ENCODE measurements at regions not wholly inside any gene's neighbourhood (a gene's known extent, or its start where the extent isn't known, plus 50 kb on each side); places are given as distances from the start of the nearest gene placed in this dataset.

DNA sequence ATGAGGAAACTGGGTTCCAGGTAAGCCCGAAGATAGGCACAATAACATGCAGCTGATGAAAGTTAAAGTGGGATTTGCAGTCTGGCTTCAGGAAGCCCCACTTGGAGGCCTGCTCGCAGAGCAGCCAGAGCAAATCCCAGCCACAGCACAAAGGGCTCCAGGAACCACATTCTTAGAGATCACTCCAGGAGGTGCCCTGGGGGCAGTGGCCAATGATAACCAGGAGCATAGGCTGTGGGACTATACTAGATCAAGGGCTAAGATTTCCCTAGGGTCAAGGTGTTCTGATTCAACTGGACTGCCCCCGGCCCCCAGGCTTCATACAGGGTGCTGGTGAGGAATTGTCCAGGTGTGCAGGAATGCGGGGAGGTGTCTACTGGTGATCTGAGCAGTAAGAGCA is 133.9 kb upstream of the PTPRT start:
- no peak for DNase-seq (ENCODE audit: missing footprints)
- intact Hi-C loops (cut with DNase I), result no loop called here
- no peak for ATAC-seq

DNA sequence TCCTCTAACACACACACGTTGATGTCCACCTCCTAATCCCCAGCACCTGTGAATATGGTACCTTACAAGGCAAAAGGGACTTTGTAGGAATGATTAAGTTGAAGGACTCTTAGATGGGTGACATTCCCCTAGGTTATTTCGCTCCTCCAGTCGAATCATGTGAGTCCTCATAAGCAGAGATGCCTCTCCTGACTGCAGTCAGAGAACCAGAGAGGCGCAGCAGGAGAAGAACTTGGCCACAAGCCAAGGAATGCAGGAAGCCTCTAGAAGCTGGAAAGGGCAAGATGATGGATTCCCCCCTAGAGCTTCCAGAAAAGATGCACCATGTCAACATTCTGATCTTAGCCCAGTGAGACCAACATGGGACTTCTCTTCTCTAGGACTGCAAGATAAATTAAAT is 133.1 kb upstream of the PTPRT start:
- intact Hi-C loops (cut with DNase I), result no loop called here
- ATAC-seq, result no peak
- DNase-seq (ENCODE audit: missing footprints), result no peak

DNA sequence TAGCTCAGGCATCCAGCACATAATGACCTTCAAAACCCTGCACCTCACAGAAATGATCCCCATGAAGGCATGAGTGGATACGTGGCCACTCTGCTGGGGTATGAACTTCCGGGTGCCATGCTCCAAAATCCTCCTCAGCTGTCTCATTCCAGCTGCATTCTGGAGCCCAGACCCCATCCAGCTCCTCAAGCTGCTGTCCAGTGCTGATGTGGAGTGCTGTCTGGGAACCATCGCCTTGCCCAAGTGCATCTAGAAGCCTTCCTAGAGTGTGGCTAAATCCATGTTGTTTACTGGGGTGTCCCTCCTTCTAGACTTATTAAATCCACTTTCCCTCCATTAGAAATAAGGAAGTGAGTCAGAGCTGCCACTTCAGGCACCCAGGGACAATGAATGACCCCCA is 130.8 kb upstream of the PTPRT start:
- DNase-seq (ENCODE audit: missing footprints) (no peak), ATAC-seq (no peak)
- intact Hi-C loops (cut with DNase I), result no loop called here

DNA sequence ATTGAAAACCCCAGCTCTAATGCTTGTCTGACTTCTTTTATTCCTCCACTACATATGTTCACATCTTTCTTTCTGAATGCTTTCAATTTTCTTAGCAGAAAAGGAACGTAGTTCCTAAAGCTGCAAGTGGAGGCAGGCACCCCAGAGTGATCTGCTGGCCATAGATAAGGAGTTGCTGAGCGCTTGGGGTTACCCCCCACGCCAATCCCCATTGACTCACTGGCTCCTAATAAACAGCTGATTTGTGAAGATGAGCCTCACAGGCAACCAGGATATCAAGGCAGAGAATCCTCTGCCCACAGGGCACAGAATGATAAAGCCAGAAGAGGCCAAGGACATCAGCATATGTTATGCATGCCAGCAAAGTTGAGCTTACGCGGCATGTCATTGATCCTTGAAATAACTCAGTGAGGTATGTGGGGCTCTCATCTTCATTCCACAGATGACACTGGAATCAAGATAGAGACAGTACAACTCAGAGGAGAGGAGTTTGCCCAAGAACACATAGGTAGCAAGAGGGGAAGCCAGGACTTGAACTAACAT is 129.1 kb upstream of the PTPRT start:
- intact Hi-C loops (cut with DNase I), result no loop called here
- DNase-seq (ENCODE audit: missing footprints) (no peak), ATAC-seq (no peak)

DNA sequence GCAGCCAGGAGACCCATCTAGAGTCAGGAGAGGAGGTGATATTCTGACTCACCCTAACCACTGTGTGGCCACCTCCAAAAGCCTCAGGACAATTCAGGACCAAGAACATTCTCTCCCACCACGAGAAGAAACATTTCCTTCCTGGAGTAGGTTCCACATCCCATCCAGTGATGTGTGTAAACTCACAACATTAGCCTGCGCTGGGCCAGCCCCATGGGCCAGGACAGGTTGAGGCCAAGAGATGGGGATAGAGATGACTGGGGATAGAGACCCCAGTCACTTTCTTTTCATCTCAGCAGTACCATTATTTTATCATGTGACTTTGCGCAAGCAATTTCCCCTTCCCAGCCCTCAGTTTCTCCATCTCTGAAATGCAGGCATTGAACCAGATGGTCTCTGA is 126.6 kb upstream of the PTPRT start:
- ATAC-seq, result no peak
- no peak for DNase-seq (ENCODE audit: missing footprints)
- intact Hi-C loops (cut with DNase I), result no loop called here

DNA sequence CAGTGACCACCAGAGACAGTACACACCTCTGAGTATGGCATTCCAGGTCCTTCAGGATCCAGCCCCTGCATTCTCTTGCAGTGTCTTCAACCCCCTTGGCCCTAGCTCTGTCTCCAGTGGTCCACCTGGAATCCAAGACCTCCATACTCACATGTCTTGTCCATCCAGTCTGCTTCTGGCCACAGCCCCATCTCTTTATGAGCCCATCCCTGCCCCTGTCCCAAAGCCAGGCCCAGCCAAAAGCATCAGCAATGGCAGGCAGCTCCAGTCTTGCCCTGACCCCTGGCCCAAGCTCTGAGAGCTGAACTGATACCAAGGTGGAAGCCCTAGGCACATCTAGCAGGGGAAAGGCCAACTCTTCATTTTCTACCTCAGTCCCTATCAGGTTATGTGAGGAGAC is 119.6 kb upstream of the PTPRT start:
- no peak for DNase-seq (ENCODE audit: missing footprints)
- no peak for ATAC-seq
- intact Hi-C loops (cut with DNase I), result no loop called here

DNA sequence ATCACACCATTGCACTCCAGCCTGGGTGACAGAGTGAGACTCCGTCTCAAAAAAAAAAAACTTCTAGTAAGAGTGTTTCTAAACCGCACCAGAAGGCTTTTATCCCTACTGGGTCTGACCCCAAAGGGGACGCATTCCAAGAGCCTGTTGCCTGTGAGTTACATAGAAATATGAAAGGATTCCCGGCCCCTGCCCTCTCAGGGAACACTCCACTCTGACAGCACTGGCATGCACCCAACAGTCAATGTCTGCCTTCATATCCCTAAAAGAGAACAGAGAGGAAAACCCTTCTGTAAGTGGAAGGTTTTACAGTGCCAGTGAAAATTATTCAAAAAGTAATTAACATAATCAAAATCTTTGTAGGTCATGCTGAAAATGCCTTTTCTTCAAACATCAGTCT is 117.1 kb upstream of the PTPRT start:
- intact Hi-C loops (cut with DNase I), result no loop called here
- ATAC-seq, result no peak
- DNase-seq (ENCODE audit: missing footprints), result no peak

DNA sequence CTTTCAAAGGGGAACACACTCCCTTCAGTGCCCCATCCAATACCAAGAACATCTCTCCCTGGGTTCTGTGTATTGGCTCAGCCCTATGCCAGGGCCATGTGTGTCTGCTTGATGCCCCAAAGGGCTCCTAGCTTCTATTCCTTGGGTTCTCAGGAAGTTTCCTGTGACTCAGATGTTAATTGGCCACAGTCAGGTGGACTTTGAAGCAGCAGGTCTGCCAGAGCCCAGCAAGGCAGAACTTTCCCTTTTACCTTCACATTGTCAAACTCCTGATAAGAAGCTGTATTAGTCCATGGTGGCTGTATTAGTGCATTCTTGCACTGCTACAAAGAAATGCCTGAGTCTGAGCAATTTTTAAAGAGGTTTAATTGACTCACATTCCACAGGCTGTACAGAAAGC is 116.0 kb upstream of the PTPRT start:
- ATAC-seq, result no peak
- intact Hi-C loops (cut with DNase I), result no loop called here
- no peak for DNase-seq (ENCODE audit: missing footprints)

DNA sequence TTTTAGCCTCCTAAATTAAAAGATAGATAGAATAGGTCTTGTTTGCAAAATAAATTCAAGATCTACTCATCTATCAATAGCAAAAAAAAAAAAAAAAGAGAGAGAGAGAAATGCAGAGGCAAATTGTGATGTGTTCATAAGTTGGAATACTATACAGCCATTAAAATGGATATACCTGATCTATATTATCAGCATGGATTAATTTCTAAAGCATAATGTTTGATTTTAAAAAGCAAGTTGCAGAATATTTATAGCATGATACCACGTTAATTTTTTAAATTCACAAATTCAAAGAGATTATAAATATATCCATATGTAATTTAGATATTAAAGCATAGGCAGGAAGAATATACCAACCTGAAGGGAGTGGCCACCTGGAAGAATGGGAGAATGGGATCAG is 114.9 kb upstream of the PTPRT start:
- intact Hi-C loops (cut with DNase I), result no loop called here
- no peak for ATAC-seq
- no peak for DNase-seq (ENCODE audit: missing footprints)

DNA sequence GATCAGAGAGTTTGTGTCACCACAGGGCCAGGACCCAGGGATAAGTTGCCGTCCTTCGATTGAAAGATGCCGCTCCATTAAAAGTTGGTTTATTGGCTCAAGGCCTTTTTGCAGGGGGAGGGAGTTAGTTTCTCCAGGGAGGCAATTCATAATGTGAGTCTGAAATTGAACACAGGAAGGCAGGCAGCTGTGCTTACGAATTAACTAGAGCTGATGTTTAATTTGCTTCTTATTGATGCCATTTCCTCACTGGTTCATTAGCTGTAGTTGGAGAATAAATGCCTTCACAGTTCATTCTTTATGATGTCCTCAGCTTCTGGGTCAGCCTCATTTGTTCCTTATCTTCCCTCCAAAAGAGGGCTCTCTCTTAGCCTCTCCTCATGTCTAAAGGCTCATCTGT is 113.2 kb upstream of the PTPRT start:
- intact Hi-C loops (cut with DNase I), result no loop called here
- DNase-seq (ENCODE audit: missing footprints), result no peak
- no peak for ATAC-seq

DNA sequence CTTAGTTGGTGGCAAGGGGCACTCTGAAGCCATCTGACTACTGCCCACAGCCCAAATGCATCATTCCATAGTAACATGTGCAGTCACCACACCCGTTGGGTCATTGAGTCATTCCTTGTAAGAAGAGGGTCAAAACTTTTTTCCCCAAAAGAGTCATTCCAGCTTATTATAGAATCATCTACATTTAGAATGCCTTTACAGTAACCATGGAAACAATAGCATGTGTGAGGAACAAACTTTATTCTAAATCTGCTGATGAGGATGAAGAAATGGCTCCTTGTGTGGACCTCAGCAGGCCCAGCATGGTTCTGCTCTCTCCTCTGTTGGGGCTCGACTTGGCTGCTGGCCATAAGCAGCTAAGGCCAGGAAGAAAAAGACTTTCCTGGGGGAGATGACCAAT is 111.2 kb upstream of the PTPRT start:
- DNase-seq (ENCODE audit: missing footprints), result no peak
- intact Hi-C loops (cut with DNase I), result no loop called here
- ATAC-seq, result no peak

DNA sequence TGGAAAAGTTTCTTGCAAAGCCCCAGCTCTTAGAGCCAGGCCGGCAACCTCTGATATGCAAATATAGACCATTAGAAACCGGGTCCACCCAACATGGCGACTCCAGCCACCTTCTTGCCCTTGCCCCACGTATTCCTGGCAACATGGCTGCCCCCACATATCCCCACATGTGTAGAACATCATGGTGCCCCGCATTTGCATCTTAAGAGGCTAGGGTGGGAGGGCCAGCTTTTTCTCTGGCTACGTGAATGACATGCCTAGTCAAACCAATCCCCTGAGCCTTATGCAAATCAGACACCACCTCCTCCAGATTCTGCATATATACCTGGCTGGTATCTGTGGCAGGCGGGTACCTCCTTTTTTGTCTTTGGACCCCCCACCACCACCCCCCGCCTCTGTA is 106.1 kb upstream of the PTPRT start:
- ATAC-seq, result no peak
- intact Hi-C loops (cut with DNase I), result no loop called here

DNA sequence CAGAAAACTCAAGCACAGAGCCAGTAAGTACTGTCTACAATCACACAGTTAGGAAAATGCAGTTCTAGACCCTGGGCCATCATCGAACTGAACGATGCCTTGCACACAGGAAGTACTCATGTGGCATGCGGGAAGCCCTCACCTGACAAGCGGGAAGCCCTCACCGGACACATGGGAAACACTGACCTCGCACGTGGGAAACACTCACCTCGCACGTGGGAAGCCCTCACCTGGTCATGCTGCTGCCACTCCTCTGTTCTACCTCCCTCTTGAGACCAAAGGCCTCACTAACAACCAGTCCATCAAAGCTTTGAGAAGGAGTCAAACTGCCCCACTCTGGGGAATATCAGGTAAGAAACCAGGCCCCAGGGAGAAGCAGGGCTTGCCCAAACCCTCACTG is 105.6 kb upstream of the PTPRT start:
- DNase-seq (ENCODE audit: missing footprints), result no peak
- intact Hi-C loops (cut with DNase I), result no loop called here
- no peak for ATAC-seq

More for the DNA sequence above, 106.1 kb upstream of the PTPRT start:
- no peak for DNase-seq (ENCODE audit: missing footprints)

DNA sequence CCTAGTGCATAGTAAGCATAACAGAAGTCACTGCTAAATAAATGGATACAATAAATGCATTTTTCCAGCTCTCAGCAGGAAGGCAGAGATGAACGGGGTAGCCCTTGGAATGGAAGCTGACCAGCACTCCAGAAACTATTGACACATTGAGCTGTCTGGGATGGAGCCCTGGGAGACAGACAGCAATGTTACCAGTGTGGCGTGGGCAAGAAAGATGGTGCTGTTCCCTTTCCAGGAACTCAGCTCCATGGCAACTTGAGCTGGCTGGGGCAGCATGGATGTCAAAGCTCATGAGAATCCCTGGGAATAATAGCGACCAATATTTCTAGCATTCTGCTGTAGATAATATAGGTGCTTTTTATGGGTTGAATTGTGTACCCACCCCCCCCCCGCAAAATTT is 104.3 kb upstream of the PTPRT start:
- intact Hi-C loops (cut with DNase I), result no loop called here
- ATAC-seq (no peak), DNase-seq (ENCODE audit: missing footprints) (no peak)

DNA sequence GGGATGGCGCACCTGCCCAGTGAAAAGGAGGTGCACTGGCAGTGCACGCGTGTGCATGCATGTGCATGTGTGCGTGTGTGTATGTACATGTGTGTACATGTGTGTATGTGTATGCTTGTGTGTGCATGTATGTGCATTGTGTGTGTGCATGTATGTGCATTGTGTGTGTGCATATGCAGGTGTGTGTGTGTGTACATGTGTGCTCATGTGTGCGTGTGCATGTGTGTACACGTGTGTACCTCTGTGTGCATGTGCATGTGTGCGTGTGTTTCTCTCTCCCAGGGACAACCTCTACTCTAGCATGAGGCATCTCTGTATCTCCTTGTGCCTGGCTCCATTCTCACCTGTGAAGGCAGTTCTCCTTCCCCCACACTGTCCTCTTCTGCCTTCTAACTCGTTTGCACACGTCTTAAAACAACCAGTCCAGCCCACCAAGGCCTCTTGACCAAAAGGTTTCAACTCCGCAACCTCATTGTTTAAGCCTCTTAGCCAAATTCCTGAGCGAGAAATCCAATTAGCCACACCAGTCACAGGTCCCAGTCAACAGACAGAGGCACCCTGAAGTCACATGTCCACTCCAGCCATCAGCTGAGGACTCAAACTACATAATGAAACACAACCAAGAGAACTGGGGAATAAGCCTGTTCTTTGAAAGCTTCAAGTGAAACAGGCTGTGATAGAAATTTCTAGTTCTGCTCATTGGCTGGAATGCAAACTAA is 103.5 kb upstream of the PTPRT start:
- intact Hi-C loops (cut with DNase I), result no loop called here
- DNase-seq (ENCODE audit: missing footprints) (no peak), ATAC-seq (no peak)

DNA sequence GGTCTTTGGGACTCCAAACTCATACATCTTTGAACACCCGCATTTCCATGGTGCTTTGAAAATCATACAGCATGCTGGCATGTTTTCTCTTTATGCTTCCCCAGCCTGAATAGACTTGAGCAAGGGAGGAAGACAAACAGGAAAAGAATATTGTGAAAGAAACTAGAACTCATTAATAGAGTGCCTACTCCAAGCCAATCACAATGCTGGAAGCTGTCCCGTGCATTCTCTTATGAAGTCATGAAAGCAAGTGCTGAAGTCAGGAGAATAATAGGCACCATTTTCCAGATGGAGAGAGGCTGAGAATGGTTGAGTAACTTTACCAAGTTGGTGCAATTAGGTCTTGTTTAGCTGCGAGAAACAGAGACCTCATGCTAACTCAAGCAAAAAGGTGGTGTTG is 102.5 kb upstream of the PTPRT start:
- no peak for DNase-seq (ENCODE audit: missing footprints)
- intact Hi-C loops (cut with DNase I), result no loop called here
- ATAC-seq, result no peak

DNA sequence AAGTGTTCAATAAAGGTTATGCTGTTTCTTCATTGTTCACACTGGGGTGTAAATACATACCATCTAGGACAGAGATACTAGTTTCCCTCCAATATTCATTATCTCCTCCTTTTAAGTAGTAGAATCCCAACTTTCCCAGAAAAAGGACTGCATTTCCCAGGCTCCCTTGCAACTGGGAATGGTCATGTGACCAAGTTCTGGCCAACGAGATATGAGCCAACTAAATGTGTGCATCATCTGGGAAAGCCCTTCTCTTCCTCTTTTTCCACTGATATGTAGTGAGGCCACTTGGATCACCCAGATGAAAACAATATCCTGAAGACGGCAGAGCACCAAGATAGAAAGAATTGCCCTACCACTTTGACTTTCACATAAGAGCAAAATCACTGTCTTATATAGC is 97.9 kb upstream of the PTPRT start:
- DNase-seq (ENCODE audit: missing footprints), result no peak
- no peak for ATAC-seq
- intact Hi-C loops (cut with DNase I), result no loop called here

DNA sequence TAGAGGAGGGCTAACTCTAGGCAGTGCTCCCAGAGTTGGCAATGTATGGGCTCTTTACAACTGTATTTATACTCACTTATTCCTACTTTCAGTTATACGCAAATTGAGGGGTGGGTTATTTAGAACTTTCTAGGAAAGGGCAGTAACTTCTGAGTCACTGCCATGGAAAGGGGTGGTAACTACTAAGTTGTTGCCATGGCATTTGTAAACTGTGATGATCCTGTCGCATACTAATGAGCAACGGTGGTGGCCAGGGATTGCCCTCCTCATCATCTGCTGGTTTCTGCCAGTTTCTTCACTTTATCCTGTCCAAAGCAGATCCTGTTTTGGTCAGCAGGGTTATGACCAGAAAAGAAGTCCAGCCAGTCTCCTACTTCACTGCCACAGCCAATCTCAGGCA is 95.5 kb upstream of the PTPRT start:
- ATAC-seq (no peak), DNase-seq (ENCODE audit: missing footprints) (no peak)
- intact Hi-C loops (cut with DNase I), result no loop called here

DNA sequence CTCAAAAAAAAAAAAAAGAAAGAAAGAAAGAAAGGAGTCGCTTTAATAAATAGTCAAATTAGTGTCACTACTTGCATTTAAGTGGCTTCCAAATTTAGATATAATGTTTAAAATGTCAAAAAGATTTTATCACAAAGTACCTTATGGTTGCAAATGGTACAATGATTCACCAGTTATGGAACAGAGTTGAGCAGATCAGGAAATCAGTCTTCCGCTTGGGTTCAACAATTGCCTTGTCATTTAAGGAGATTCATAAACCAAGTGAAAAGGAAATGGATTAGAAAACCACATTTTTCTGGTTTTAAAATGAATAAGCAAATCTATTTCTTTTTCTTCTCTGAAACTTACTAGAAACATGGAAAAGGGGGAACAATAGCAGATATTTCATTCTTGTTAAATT is 94.8 kb upstream of the PTPRT start:
- ATAC-seq (no peak), DNase-seq (ENCODE audit: missing footprints) (no peak)
- intact Hi-C loops (cut with DNase I), result no loop called here

DNA sequence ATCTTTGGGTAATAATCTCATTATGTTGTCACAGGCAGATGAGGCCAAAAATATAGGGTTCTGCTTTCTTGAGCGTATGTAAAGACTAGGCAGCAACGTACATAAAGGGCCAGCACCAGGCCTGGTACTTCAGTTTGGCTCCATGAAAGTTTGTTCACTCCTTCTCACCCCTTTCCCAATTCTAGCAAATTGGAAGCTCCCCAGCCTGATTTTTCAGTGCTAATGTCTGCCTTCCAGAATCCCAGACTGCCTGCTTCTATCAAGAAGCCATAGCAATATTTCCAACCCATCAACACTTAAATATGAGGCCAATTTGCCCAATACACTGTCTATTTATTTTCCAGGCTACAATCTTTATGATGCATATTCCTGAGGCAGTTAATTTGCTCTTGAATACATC is 93.4 kb upstream of the PTPRT start:
- intact Hi-C loops (cut with DNase I), result no loop called here
- ATAC-seq, result no peak
- DNase-seq (ENCODE audit: missing footprints), result no peak

DNA sequence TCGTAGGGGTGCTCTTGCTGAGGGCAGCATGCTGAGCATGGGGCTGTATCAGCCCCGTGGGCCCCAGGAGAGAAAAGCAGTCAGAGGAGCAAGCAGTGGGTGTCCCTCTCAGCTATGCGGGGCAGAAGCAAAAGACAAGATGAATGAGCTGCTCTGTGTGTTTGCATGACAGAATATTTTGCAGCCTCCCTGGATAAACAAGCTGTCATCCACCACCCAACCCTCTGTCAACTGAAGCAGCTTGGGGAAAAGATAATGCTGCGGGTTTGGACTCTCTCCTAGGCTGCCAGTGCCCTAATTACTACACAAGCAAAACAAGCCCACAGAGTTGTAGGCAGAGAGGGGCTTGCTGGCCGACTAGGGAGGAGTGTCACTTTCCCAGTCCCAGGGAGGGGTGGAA is 82.3 kb upstream of the PTPRT start:
- ATAC-seq (no peak), DNase-seq (ENCODE audit: missing footprints) (no peak)
- intact Hi-C loops (cut with DNase I), result no loop called here
